ENCODE measurements at regions not wholly inside any gene's neighbourhood (a gene's known extent, or its start where the extent isn't known, plus 50 kb on each side); places are given as distances from the start of the nearest gene placed in this dataset.
A peak's percentile ranks its signal among the peaks of the same experiment; 100 is the strongest.

GRCh38 chr6:78605909-78606446 lies 261.4 kb upstream of the IRAK1BP1 start:
- DNase-seq (ENCODE audit: extremely low spot score) = no peak
- ChIA-PET CTCF (no interaction called here), POLR2A (no interaction called here)
- no peak for TF ChIP-seq HDGF (IDR thresholded peaks at IDR 0.05; ENCODE audit: borderline replicate concordance)
- TF ChIP-seq LEF1 (IDR thresholded peaks at IDR 0.05; ENCODE audit: borderline replicate concordance) = no peak
- no peak for TF ChIP-seq ZNF384 (IDR thresholded peaks at IDR 0.05)
- no peak for TF ChIP-seq FOXK2 (IDR thresholded peaks at IDR 0.05)

DNA sequence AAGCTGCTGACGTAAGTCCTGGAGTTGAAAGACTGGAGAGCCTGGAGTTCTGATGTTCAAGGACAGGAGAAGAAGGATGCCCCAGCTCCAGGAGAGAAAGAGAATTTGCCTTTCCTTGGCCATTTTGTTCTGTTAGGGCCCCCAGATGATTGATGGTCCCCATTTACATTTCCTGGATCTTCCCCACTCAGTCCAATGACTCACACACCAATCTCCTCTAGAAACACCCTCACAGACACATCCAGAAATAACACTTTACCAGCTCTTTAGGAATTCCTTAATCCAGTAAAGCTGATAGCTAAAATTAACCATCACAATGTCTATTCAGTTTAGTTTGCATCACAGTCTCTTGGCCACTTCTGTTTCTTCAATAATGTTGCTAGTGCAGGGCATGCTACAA lies 260.2 kb upstream of the IRAK1BP1 start:
- no peak for DNase-seq (ENCODE audit: extremely low spot score)
- ChIA-PET CTCF (interaction anchor here (1.2 kb wide), 1 partner anchor 12 kb away, joined by 3 read pairs; no protein-coding TSS in a partner anchor), POLR2A (no interaction called here)

GRCh38 chr6:78611102-78611620 lies 256.2 kb upstream of the IRAK1BP1 start:
- TF ChIP-seq SP1 (IDR thresholded peaks at IDR 0.05) = no peak
- no peak for TF ChIP-seq TARDBP (IDR thresholded peaks at IDR 0.05)
- TF ChIP-seq ELF4 (IDR thresholded peaks at IDR 0.05) = no peak
- TF ChIP-seq ARNT (IDR thresholded peaks at IDR 0.05) = no peak
- no peak for TF ChIP-seq ZNF384 (IDR thresholded peaks at IDR 0.05)
- TF ChIP-seq FOXK2 (IDR thresholded peaks at IDR 0.05) = no peak
- TF ChIP-seq LEF1 (IDR thresholded peaks at IDR 0.05; ENCODE audit: borderline replicate concordance) = no peak
- no peak for TF ChIP-seq L3MBTL2 (conservative IDR thresholded peaks at IDR 0.05)
- no peak for TF ChIP-seq SUZ12 (IDR thresholded peaks at IDR 0.05)
- no peak for TF ChIP-seq BHLHE40 (IDR thresholded peaks at IDR 0.05; ENCODE audit: borderline replicate concordance)
- TF ChIP-seq HDGF (IDR thresholded peaks at IDR 0.05; ENCODE audit: borderline replicate concordance) = no peak
- TF ChIP-seq CTBP1 (IDR thresholded peaks at IDR 0.05; ENCODE audit: borderline replicate concordance) = no peak
- TF ChIP-seq, protein P1, sequence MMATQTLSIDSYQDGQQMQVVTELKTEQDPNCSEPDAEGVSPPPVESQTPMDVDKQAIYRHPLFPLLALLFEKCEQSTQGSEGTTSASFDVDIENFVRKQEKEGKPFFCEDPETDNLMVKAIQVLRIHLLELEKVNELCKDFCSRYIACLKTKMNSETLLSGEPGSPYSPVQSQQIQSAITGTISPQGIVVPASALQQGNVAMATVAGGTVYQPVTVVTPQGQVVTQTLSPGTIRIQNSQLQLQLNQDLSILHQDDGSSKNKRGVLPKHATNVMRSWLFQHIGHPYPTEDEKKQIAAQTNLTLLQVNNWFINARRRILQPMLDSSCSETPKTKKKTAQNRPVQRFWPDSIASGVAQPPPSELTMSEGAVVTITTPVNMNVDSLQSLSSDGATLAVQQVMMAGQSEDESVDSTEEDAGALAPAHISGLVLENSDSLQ (IDR thresholded peaks at IDR 0.05) = no peak
- no peak for TF ChIP-seq NFRKB (IDR thresholded peaks at IDR 0.05)
- no peak for TF ChIP-seq FOXM1 (IDR thresholded peaks at IDR 0.05; ENCODE audit: borderline replicate concordance)
- TF ChIP-seq FOXA1 (IDR thresholded peaks at IDR 0.05) = no peak
- ChIA-PET CTCF (interaction anchor here (0.8 kb wide), 1 partner anchor 199 kb away, joined by 3 read pairs; no protein-coding TSS in a partner anchor), POLR2A (no interaction called here)
- DNase-seq (ENCODE audit: extremely low spot score) = peak; percentile 8

More for the DNA sequence above, 260.2 kb upstream of the IRAK1BP1 start:
- no peak for TF ChIP-seq SP1 (IDR thresholded peaks at IDR 0.05)

GRCh38 chr6:78611886-78612480 lies 255.4 kb upstream of the IRAK1BP1 start:
- ChIA-PET CTCF (no interaction called here), POLR2A (no interaction called here)
- DNase-seq (ENCODE audit: extremely low spot score) = peak; percentile 8
- no peak for TF ChIP-seq NFRKB (IDR thresholded peaks at IDR 0.05)
- no peak for TF ChIP-seq TARDBP (IDR thresholded peaks at IDR 0.05)
- TF ChIP-seq LEF1 (IDR thresholded peaks at IDR 0.05; ENCODE audit: borderline replicate concordance) = no peak
- TF ChIP-seq BHLHE40 (IDR thresholded peaks at IDR 0.05; ENCODE audit: borderline replicate concordance) = no peak
- no peak for TF ChIP-seq SUZ12 (IDR thresholded peaks at IDR 0.05)
- no peak for TF ChIP-seq L3MBTL2 (conservative IDR thresholded peaks at IDR 0.05)
- TF ChIP-seq CTBP1 (IDR thresholded peaks at IDR 0.05; ENCODE audit: borderline replicate concordance) = no peak
- TF ChIP-seq ELF4 (IDR thresholded peaks at IDR 0.05) = no peak
- no peak for TF ChIP-seq ZNF384 (IDR thresholded peaks at IDR 0.05)
- TF ChIP-seq SP1 (IDR thresholded peaks at IDR 0.05) = no peak
- TF ChIP-seq, protein P1 (IDR thresholded peaks at IDR 0.05) = no peak
- no peak for TF ChIP-seq FOXM1 (IDR thresholded peaks at IDR 0.05; ENCODE audit: borderline replicate concordance)
- TF ChIP-seq FOXK2 (IDR thresholded peaks at IDR 0.05) = no peak
- no peak for TF ChIP-seq HDGF (IDR thresholded peaks at IDR 0.05; ENCODE audit: borderline replicate concordance)

GRCh38 chr6:78614961-78615360 lies 252.4 kb upstream of the IRAK1BP1 start:
- POLR2A ChIA-PET = no interaction called here
- CTCF ChIA-PET = no interaction called here
- TF ChIP-seq SUZ12 (IDR thresholded peaks at IDR 0.05) (no peak), FOXM1 (IDR thresholded peaks at IDR 0.05; ENCODE audit: borderline replicate concordance) (no peak), CTBP1 (IDR thresholded peaks at IDR 0.05; ENCODE audit: borderline replicate concordance) (no peak), LEF1 (IDR thresholded peaks at IDR 0.05; ENCODE audit: borderline replicate concordance) (no peak), FOXK2 (IDR thresholded peaks at IDR 0.05) (no peak), BHLHE40 (IDR thresholded peaks at IDR 0.05; ENCODE audit: borderline replicate concordance) (no peak), L3MBTL2 (conservative IDR thresholded peaks at IDR 0.05) (no peak), NFRKB (IDR thresholded peaks at IDR 0.05) (no peak), SP1 (IDR thresholded peaks at IDR 0.05) (no peak), ARNT (IDR thresholded peaks at IDR 0.05) (no peak), ZNF384 (IDR thresholded peaks at IDR 0.05) (no peak), TARDBP (IDR thresholded peaks at IDR 0.05) (no peak), HDGF (IDR thresholded peaks at IDR 0.05; ENCODE audit: borderline replicate concordance) (no peak), FOXA1 (IDR thresholded peaks at IDR 0.05) (no peak), ELF4 (IDR thresholded peaks at IDR 0.05) (no peak)
- TF ChIP-seq, protein P1 (IDR thresholded peaks at IDR 0.05) = no peak

DNA sequence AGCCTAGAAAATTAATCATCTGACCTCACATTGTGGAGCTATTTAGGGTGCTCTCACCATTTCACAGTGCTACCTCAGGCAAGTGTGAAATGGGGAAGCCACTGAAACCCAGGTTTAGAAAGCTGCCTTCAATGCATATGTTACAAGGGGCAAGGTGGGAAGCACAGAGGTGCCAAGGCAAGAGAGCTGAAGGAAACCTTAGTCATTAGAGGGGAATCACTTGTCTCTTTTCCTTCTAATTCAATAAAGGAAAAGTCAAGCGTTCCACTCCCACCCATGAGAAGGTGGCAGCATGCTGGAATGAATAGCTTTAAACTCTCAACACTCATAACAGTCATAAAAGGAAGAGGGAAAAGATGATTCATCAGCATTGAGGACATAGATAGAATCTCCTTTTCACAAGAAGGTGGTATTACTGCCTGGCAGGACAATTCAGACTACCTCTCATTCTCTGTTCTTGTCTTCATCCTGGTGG lies 251.9 kb upstream of the IRAK1BP1 start:
- TF ChIP-seq NFRKB (IDR thresholded peaks at IDR 0.05) = no peak
- TF ChIP-seq HDGF (IDR thresholded peaks at IDR 0.05; ENCODE audit: borderline replicate concordance) = no peak
- TF ChIP-seq SUZ12 (IDR thresholded peaks at IDR 0.05) = no peak
- no peak for TF ChIP-seq FOXK2 (IDR thresholded peaks at IDR 0.05)
- TF ChIP-seq ELF4 (IDR thresholded peaks at IDR 0.05) = no peak
- no peak for TF ChIP-seq FOXA1 (IDR thresholded peaks at IDR 0.05)
- TF ChIP-seq ZNF384 (IDR thresholded peaks at IDR 0.05) = no peak
- TF ChIP-seq LEF1 (IDR thresholded peaks at IDR 0.05; ENCODE audit: borderline replicate concordance) = no peak
- no peak for TF ChIP-seq SP1 (IDR thresholded peaks at IDR 0.05)
- TF ChIP-seq L3MBTL2 (conservative IDR thresholded peaks at IDR 0.05) = no peak
- TF ChIP-seq CTBP1 (IDR thresholded peaks at IDR 0.05; ENCODE audit: borderline replicate concordance) = no peak
- TF ChIP-seq BHLHE40 (IDR thresholded peaks at IDR 0.05; ENCODE audit: borderline replicate concordance) = no peak
- no peak for TF ChIP-seq FOXM1 (IDR thresholded peaks at IDR 0.05; ENCODE audit: borderline replicate concordance)
- no peak for TF ChIP-seq ARNT (IDR thresholded peaks at IDR 0.05)
- no peak for TF ChIP-seq TARDBP (IDR thresholded peaks at IDR 0.05)
- TF ChIP-seq, protein P1 (IDR thresholded peaks at IDR 0.05) = no peak
- no peak for DNase-seq (ENCODE audit: extremely low spot score)
- ChIA-PET CTCF (no interaction called here), POLR2A (no interaction called here)

More at GRCh38 chr6:78614961-78615360, 252.4 kb upstream of the IRAK1BP1 start:
- DNase-seq (ENCODE audit: extremely low spot score) = no peak
